ENCODE measurements at regions not wholly inside any gene's neighbourhood (a gene's known extent, or its start where the extent isn't known, plus 50 kb on each side); places are given as distances from the start of the nearest gene placed in this dataset.
A peak's percentile ranks its signal among the peaks of the same experiment; 100 is the strongest.

- H3K27ac ChIP-seq = no peak overlapping the region
- H3K4me1 ChIP-seq = no peaks in the 10 kb centered on the region
- TF ChIP-seq POLR2A (IDR thresholded peaks at IDR 0.05) (no peak), POLR2AphosphoS5 (IDR thresholded peaks at IDR 0.05) (no peak), CTCF (IDR thresholded peaks at IDR 0.05 in 8 of 11, conservative IDR thresholded peaks at IDR 0.05 in 3 of 11) (no peak)
- H3K9me3 ChIP-seq = no peaks in the 10 kb centered on the region
- no peaks in the 10 kb centered on the region for H3K36me3 ChIP-seq
- DNase-seq = no peak
- no peak overlapping the region for H3K4me3 ChIP-seq
- intact Hi-C loops (cut with DNase I; ENCODE audit: low total_unique reads) = no loop called here
- 67 to 88% (median 80%) methylated on average over 4 of the region's 4 CpGs for WGBS, 5 donors
- H3K27me3 ChIP-seq (replicated peaks in 1 of 7) = no peaks in the 10 kb centered on the region
Measured at GRCh38 chr13:38202740-38203139, 146.9 kb upstream of the UFM1 start.

GRCh38 chr13:38191016-38191415 is 158.6 kb upstream of the UFM1 start:
- DNase-seq = no peak
- H3K27me3 ChIP-seq (replicated peaks in 1 of 7) = no peaks in the 10 kb centered on the region
- H3K27ac ChIP-seq = no peak overlapping the region
- no peaks in the 10 kb centered on the region for H3K36me3 ChIP-seq
- H3K4me1 ChIP-seq = no peaks in the 10 kb centered on the region
- WGBS, 5 donors = 82 to 91% (median 89%) methylated on average over 3 of the region's 3 CpGs
- intact Hi-C loops (cut with DNase I; ENCODE audit: low total_unique reads) = no loop called here
- no peaks in the 10 kb centered on the region for H3K9me3 ChIP-seq
- H3K4me3 ChIP-seq = no peak overlapping the region
- TF ChIP-seq POLR2AphosphoS5 (IDR thresholded peaks at IDR 0.05) (no peak), POLR2A (IDR thresholded peaks at IDR 0.05) (no peak), CTCF (IDR thresholded peaks at IDR 0.05 in 8 of 11, conservative IDR thresholded peaks at IDR 0.05 in 3 of 11) (no peak)

- peak overlapping the region in 1 of 8 donors; percentile 15 for H3K27ac ChIP-seq
- H3K27me3 ChIP-seq (replicated peaks in 1 of 7) = no peaks in the 10 kb centered on the region
- peak overlapping the region in 5 of 8 donors; percentile 0 to 46 (median 3) for H3K4me3 ChIP-seq
- H3K36me3 ChIP-seq = no peaks in the 10 kb centered on the region
- TF ChIP-seq CTCF (IDR thresholded peaks at IDR 0.05 in 8 of 11, conservative IDR thresholded peaks at IDR 0.05 in 3 of 11) = no peak
- TF ChIP-seq POLR2A (IDR thresholded peaks at IDR 0.05) = no peak
- no peak for TF ChIP-seq POLR2AphosphoS5 (IDR thresholded peaks at IDR 0.05)
- no peaks in the 10 kb centered on the region for H3K9me3 ChIP-seq
- H3K4me1 ChIP-seq = peaks cover 0 to 8% (median 0%) of the 10 kb centered on the region in 6 donors
- no peak for DNase-seq
- intact Hi-C loops (cut with DNase I; ENCODE audit: low total_unique reads) = no loop called here
- WGBS, 5 donors = 29 to 50% (median 36%) methylated on average over 1 of the region's 1 CpG
Measured at GRCh38 chr13:38180670-38181069, 169.0 kb upstream of the UFM1 start.

- 89 to 95% (median 90%) methylated on average over 1 of the region's 1 CpG for WGBS, 5 donors
- TF ChIP-seq POLR2A (IDR thresholded peaks at IDR 0.05) (no peak), CTCF (IDR thresholded peaks at IDR 0.05 in 8 of 11, conservative IDR thresholded peaks at IDR 0.05 in 3 of 11) (no peak), POLR2AphosphoS5 (IDR thresholded peaks at IDR 0.05) (no peak)
Measured at GRCh38 chr13:38180126-38180525, 169.5 kb upstream of the UFM1 start.

More at GRCh38 chr13:38180126-38180525, 169.5 kb upstream of the UFM1 start:
- Histone ChIP-seq H3K27ac (no peak overlapping the region), H3K27me3 (replicated peaks in 1 of 7) (no peaks in the 10 kb centered on the region), H3K4me3 (peak overlapping the region in 1 of 8 donors; percentile 46), H3K9me3 (no peaks in the 10 kb centered on the region), H3K4me1 (peaks cover 0 to 8% (median 0%) of the 10 kb centered on the region in 6 donors), H3K36me3 (no peaks in the 10 kb centered on the region)
- intact Hi-C loops (cut with DNase I; ENCODE audit: low total_unique reads) = no loop called here
- DNase-seq = no peak

Measured in spleen (tissue), 11 donors.